SK-N-SH (cell line): ENCODE measurements at regions not wholly inside any gene's neighbourhood (a gene's known extent, or its start where the extent isn't known, plus 50 kb on each side); places are given as distances from the start of the nearest gene placed in this dataset.

Experiments used
- EP300 ChIP-seq, 2 experiments: IDR thresholded peaks; 2 replicates each; pipeline versions ENCODE4 v1.4.0 to v1.6.1; 2012; ENCODE audit warnings: borderline replicate concordance in 1 of 2, low read depth in 1 of 2, low read length in 1 of 2
- NFIC ChIP-seq: IDR thresholded peaks from 2 replicates; pipeline ENCODE4 v1.4.0; 2012; ENCODE audit warnings: borderline replicate concordance
- POLR2AphosphoS5 ChIP-seq: IDR thresholded peaks from 2 replicates; pipeline ENCODE4 v1.6.1; 2012; ENCODE audit warnings: low read depth, low read length
- SIN3A ChIP-seq: IDR thresholded peaks from 2 replicates; pipeline ENCODE4 v1.6.1; 2012; ENCODE audit warnings: low read depth, mild to moderate bottlenecking, low read length, moderate library complexity, borderline replicate concordance
- SMC3 ChIP-seq: IDR thresholded peaks from 2 replicates; pipeline ENCODE4 v1.6.1; 2012; ENCODE audit warnings: low read depth, low read length, improper control_type of control experiment
- TAF1 ChIP-seq: IDR thresholded peaks from 2 replicates; pipeline ENCODE4 v1.6.1; 2012; ENCODE audit warnings: low read depth, mild to moderate bottlenecking, low read length, moderate library complexity, borderline replicate concordance
- TF ChIP-seq, protein P1 (sequence below): IDR thresholded peaks from 2 replicates; pipeline ENCODE4 v1.4.0; 2012; ENCODE audit warnings: low read depth
- TF ChIP-seq, protein P2 (sequence below): fragments of 200-600 bp; sonication (generic); IDR thresholded peaks from 2 replicates; pipeline ENCODE4 v1.6.1; 2017; ENCODE audit warnings: antibody characterized with exemption, mild to moderate bottlenecking, moderate library complexity
- TF ChIP-seq, protein P3 (sequence below): IDR thresholded peaks from 2 replicates; pipeline ENCODE4 v1.4.0; 2012; ENCODE audit warnings: low read depth, borderline replicate concordance
- TF ChIP-seq, protein P4 (sequence below): IDR thresholded peaks from 2 replicates; pipeline ENCODE4 v1.6.1; 2012; ENCODE audit warnings: mild to moderate bottlenecking, low read depth, low read length, moderate library complexity

DNA sequence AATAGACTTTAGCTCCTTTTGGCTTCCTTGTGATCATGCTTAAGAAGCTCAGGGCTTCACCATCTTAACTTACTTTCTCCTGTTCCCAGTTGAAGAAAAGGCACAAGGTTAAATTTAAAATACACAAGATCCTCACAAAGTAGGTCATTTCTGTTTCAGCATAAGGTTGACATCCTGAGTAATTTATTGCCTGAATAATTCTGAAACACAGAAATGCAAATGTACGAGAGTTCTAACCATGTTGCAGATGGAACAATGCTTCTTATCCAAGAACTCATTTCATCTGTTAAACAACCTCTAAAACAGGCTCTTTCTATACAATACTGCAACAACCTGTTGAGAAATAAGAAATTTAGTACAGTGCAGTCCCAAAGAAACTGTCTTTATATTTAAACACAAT lies 395.2 kb downstream of the BCL11A start:
- TF ChIP-seq, protein P1, sequence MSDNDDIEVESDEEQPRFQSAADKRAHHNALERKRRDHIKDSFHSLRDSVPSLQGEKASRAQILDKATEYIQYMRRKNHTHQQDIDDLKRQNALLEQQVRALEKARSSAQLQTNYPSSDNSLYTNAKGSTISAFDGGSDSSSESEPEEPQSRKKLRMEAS: no peak
- TF ChIP-seq, protein P2, sequence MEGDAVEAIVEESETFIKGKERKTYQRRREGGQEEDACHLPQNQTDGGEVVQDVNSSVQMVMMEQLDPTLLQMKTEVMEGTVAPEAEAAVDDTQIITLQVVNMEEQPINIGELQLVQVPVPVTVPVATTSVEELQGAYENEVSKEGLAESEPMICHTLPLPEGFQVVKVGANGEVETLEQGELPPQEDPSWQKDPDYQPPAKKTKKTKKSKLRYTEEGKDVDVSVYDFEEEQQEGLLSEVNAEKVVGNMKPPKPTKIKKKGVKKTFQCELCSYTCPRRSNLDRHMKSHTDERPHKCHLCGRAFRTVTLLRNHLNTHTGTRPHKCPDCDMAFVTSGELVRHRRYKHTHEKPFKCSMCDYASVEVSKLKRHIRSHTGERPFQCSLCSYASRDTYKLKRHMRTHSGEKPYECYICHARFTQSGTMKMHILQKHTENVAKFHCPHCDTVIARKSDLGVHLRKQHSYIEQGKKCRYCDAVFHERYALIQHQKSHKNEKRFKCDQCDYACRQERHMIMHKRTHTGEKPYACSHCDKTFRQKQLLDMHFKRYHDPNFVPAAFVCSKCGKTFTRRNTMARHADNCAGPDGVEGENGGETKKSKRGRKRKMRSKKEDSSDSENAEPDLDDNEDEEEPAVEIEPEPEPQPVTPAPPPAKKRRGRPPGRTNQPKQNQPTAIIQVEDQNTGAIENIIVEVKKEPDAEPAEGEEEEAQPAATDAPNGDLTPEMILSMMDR: no peak
- TF ChIP-seq, protein P3, sequence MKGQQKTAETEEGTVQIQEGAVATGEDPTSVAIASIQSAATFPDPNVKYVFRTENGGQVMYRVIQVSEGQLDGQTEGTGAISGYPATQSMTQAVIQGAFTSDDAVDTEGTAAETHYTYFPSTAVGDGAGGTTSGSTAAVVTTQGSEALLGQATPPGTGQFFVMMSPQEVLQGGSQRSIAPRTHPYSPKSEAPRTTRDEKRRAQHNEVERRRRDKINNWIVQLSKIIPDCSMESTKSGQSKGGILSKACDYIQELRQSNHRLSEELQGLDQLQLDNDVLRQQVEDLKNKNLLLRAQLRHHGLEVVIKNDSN: no peak
- TF ChIP-seq TAF1 (no peak), SMC3 (no peak), EP300 (IDR thresholded peaks at IDR 0.05; ENCODE audit: borderline replicate concordance in 1 of 2, low read depth in 1 of 2, low read length in 1 of 2) (no peak), SIN3A (no peak), POLR2AphosphoS5 (no peak), NFIC (no peak)
- TF ChIP-seq, protein P4, sequence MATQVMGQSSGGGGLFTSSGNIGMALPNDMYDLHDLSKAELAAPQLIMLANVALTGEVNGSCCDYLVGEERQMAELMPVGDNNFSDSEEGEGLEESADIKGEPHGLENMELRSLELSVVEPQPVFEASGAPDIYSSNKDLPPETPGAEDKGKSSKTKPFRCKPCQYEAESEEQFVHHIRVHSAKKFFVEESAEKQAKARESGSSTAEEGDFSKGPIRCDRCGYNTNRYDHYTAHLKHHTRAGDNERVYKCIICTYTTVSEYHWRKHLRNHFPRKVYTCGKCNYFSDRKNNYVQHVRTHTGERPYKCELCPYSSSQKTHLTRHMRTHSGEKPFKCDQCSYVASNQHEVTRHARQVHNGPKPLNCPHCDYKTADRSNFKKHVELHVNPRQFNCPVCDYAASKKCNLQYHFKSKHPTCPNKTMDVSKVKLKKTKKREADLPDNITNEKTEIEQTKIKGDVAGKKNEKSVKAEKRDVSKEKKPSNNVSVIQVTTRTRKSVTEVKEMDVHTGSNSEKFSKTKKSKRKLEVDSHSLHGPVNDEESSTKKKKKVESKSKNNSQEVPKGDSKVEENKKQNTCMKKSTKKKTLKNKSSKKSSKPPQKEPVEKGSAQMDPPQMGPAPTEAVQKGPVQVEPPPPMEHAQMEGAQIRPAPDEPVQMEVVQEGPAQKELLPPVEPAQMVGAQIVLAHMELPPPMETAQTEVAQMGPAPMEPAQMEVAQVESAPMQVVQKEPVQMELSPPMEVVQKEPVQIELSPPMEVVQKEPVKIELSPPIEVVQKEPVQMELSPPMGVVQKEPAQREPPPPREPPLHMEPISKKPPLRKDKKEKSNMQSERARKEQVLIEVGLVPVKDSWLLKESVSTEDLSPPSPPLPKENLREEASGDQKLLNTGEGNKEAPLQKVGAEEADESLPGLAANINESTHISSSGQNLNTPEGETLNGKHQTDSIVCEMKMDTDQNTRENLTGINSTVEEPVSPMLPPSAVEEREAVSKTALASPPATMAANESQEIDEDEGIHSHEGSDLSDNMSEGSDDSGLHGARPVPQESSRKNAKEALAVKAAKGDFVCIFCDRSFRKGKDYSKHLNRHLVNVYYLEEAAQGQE: no peak
